ENCODE measurements at regions not wholly inside any gene's neighbourhood (a gene's known extent, or its start where the extent isn't known, plus 50 kb on each side); places are given as distances from the start of the nearest gene placed in this dataset.

DNA sequence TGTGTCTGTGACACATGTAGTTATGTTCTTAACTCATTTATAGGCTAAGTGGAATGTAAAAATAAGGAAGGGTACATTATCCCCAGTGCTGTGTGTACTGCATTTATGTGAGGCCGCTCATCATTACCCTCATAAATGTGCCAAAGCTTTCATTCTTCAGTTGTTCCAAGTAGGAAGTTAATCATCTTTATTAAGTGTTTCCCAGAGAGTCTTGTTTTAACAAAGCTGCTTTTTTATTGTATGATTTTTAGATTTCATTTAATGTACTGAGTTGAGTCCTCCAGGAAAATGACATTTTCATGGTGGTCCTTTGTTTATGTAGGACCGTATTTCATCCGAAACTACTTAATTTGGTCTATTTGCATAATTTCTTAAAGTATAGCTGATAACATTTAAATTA lies 379.8 kb downstream of the DLEU7 start:
- H3K4ac ChIP-seq (ENCODE audit: low read depth, low read length), result no peak overlapping the region
- H3K36me3 Mint-ChIP-seq (ENCODE audit: insufficient read depth in 1 of 3, low read depth in 3 of 3), result no peaks in the 10 kb centered on the region
- no peaks in the 10 kb centered on the region for H3K27me3 ChIP-seq (ENCODE audit: insufficient read depth, low read length)
- no peak overlapping the region for H2BK15ac ChIP-seq (ENCODE audit: low read depth, low read length)
- H3K27me3 Mint-ChIP-seq (ENCODE audit: low read depth), result no peaks in the 10 kb centered on the region
- H3K23ac ChIP-seq (ENCODE audit: insufficient read length, low read depth, low read length), result no peak overlapping the region
- no peak overlapping the region for H3T11ph ChIP-seq (ENCODE audit: low read length)
- H4K20me1 ChIP-seq (ENCODE audit: control insufficient read depth, insufficient read depth, insufficient read length), result no peaks in the 10 kb centered on the region
- no peaks in the 10 kb centered on the region for H3K23me2 ChIP-seq (ENCODE audit: insufficient read length, low read depth, low read length, poor library complexity, severe bottlenecking)
- no peaks in the 10 kb centered on the region for H3K4me1 ChIP-seq (ENCODE audit: insufficient read depth, low read length)
- no peak overlapping the region for H2BK120ac ChIP-seq (ENCODE audit: low read depth, low read length, poor library complexity, severe bottlenecking)
- no peak overlapping the region for H2AFZ ChIP-seq (ENCODE audit: low read length)
- H3K9me3 Mint-ChIP-seq, result no peaks in the 10 kb centered on the region
- no peak overlapping the region for H3K4me3 Mint-ChIP-seq
- H3K9ac ChIP-seq (ENCODE audit: extremely low read depth, insufficient read length, low read length), result no peak overlapping the region
- H2BK12ac ChIP-seq (ENCODE audit: insufficient read length, low read depth, low read length), result no peak overlapping the region
- H3K4me1 Mint-ChIP-seq, result no peaks in the 10 kb centered on the region
- no peak overlapping the region for H2BK5ac ChIP-seq (ENCODE audit: insufficient read length, low read length)
- H3K79me2 ChIP-seq (ENCODE audit: insufficient read depth, low read length), result peaks cover 2% of the 10 kb centered on the region; the same call in 1 of the 2 replicates
- H4K8ac ChIP-seq (replicated peaks; ENCODE audit: insufficient read length, low read depth, low read length), result no peak overlapping the region
- no peak overlapping the region for H3K56ac ChIP-seq (ENCODE audit: insufficient read length, low read depth, low read length)
- H3K18ac ChIP-seq (ENCODE audit: insufficient read length, low read depth, low read length), result no peak overlapping the region
- H3K14ac ChIP-seq (ENCODE audit: insufficient read depth, low read length), result no peak overlapping the region
- H3K9me3 ChIP-seq (ENCODE audit: control insufficient read depth, low read depth, low read length), result no peaks in the 10 kb centered on the region
- H3K27ac Mint-ChIP-seq, result no peak overlapping the region
- H2AK5ac ChIP-seq (ENCODE audit: insufficient read length, low read length), result no peak overlapping the region
- no peak overlapping the region for H4K91ac ChIP-seq (ENCODE audit: insufficient read length, low read depth, low read length)
- H3K79me1 ChIP-seq (ENCODE audit: insufficient read depth, low read depth, low read length, poor library complexity, severe bottlenecking), result no peaks in the 10 kb centered on the region
- H3K4me2 ChIP-seq (ENCODE audit: insufficient read depth, insufficient read length, low read length), result no peak overlapping the region
- no peak for TF ChIP-seq CTCF (conservative IDR thresholded peaks at IDR 0.05)
- H2BK20ac ChIP-seq (ENCODE audit: low read depth, low read length, poor library complexity, severe bottlenecking), result no peak overlapping the region
- no peak overlapping the region for H4K5ac ChIP-seq (ENCODE audit: insufficient read length, low read depth, low read length)
- no CpG with 5 or more reads among the region's 3 CpGs for WGBS (ENCODE audit: extremely low coverage, insufficient read length, low lambda C conversion rate)
- H3K27ac ChIP-seq (ENCODE audit: insufficient read length, low read depth, low read length), result no peak overlapping the region
- no peak for DNase-seq

All from H9 (cell line).